ENCODE measurements at regions not wholly inside any gene's neighbourhood (a gene's known extent, or its start where the extent isn't known, plus 50 kb on each side); places are given as distances from the start of the nearest gene placed in this dataset.

- Mint-ChIP-seq H3K9me3 (no peaks in the 10 kb centered on the region), H3K4me1 (peaks cover 3% of the 10 kb centered on the region), H3K27ac (peak overlapping the region; percentile 52), H3K27me3 (peaks cover 8% of the 10 kb centered on the region), H3K4me3 (no peak overlapping the region), H3K36me3 (ENCODE audit: low read depth) (no peaks in the 10 kb centered on the region)
- DNase-seq: no peak
- intact Hi-C loops (cut with micrococcal nuclease): loop anchor here (1.0 kb wide), 1 partner anchor 18 kb away; no protein-coding TSS in a partner anchor
These were observed 239.9 kb downstream of the MTX2 start for GRCh38 chr2:176508984-176509740.

DNA sequence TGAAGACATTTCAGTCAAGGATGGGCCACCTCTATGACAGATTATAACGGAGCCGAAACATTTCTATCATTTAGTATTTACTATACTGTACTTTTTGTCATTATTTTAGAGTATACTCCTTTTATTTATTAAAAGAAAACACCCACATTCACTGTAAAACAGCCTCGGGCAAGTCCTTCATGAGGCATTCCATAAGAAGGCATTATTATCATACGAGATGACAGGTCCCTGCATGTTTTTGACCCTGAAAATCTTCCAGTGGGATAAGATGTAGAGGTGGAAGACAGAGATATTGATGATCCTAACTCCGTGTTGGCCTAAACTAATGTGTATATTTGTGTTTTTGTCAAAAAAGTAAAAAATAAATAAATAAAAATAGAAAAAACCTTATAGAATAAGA lies 245.0 kb downstream of the MTX2 start:
- no peaks in the 10 kb centered on the region for H3K36me3 Mint-ChIP-seq (ENCODE audit: low read depth)
- intact Hi-C loops (cut with micrococcal nuclease): no loop called here
- no peak overlapping the region for H3K4me3 Mint-ChIP-seq
- H3K27me3 Mint-ChIP-seq: peaks cover 18% of the 10 kb centered on the region
- DNase-seq: no peak
- no peak overlapping the region for H3K27ac Mint-ChIP-seq
- peaks cover 3% of the 10 kb centered on the region for H3K4me1 Mint-ChIP-seq
- H3K9me3 Mint-ChIP-seq: no peaks in the 10 kb centered on the region

GRCh38 chr2:176514805-176515500 lies 245.7 kb downstream of the MTX2 start:
- H3K9me3 Mint-ChIP-seq: no peaks in the 10 kb centered on the region
- no peak for DNase-seq
- no peak overlapping the region for H3K4me3 Mint-ChIP-seq
- intact Hi-C loops (cut with micrococcal nuclease): no loop called here
- no peak overlapping the region for H3K27ac Mint-ChIP-seq
- H3K4me1 Mint-ChIP-seq: peaks cover 3% of the 10 kb centered on the region
- no peaks in the 10 kb centered on the region for H3K36me3 Mint-ChIP-seq (ENCODE audit: low read depth)
- H3K27me3 Mint-ChIP-seq: peaks cover 18% of the 10 kb centered on the region

DNA sequence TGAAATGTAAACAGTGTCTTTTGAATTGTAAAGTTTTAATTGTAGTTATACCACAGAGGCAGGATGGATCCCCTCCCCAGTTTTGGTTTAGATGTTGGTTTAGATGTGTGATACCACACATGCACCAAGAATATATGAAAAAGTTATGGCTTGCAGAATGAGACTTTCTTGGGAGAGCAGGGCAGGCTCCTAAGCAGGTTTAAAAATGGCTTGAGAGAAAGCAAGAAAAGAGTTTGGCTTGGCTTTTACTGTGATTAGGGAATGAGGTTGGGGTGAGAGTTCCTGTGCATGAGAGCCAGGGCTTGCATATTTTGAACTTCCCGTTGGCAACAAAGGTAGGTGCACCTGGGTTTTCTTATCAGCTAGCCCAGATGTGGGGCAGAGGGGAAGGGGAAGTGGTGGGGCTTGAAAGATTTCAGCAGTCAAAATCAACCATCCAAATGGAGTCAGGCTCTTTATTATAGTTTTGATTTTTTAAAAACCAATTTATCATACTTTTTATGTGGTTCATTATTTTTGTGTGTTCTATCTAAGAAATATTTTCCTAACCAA lies 246.9 kb downstream of the MTX2 start:
- intact Hi-C loops (cut with micrococcal nuclease): no loop called here
- Mint-ChIP-seq H3K9me3 (no peaks in the 10 kb centered on the region), H3K27ac (no peak overlapping the region), H3K27me3 (peaks cover 20% of the 10 kb centered on the region), H3K4me1 (peaks cover 3% of the 10 kb centered on the region), H3K4me3 (no peak overlapping the region), H3K36me3 (ENCODE audit: low read depth) (no peaks in the 10 kb centered on the region)
- no peak for DNase-seq

- intact Hi-C loops (cut with micrococcal nuclease): no loop called here
These were observed 249.6 kb downstream of the MTX2 start for GRCh38 chr2:176518823-176519222.

GRCh38 chr2:176521878-176522670 lies 252.8 kb downstream of the MTX2 start:
- peaks cover 13% of the 10 kb centered on the region for H3K27me3 Mint-ChIP-seq
- H3K36me3 Mint-ChIP-seq (ENCODE audit: low read depth): no peaks in the 10 kb centered on the region
- no peaks in the 10 kb centered on the region for H3K4me1 Mint-ChIP-seq
- H3K4me3 Mint-ChIP-seq: no peak overlapping the region
- H3K9me3 Mint-ChIP-seq: no peaks in the 10 kb centered on the region
- intact Hi-C loops (cut with micrococcal nuclease): no loop called here
- H3K27ac Mint-ChIP-seq: no peak overlapping the region
- DNase-seq: no peak

More at GRCh38 chr2:176518823-176519222, 249.6 kb downstream of the MTX2 start:
- Mint-ChIP-seq H3K4me3 (no peak overlapping the region), H3K4me1 (peaks cover 3% of the 10 kb centered on the region), H3K27ac (no peak overlapping the region), H3K9me3 (no peaks in the 10 kb centered on the region), H3K36me3 (ENCODE audit: low read depth) (no peaks in the 10 kb centered on the region), H3K27me3 (peaks cover 18% of the 10 kb centered on the region)
- no peak for DNase-seq

- Mint-ChIP-seq H3K27ac (no peak overlapping the region), H3K4me3 (no peak overlapping the region), H3K27me3 (peaks cover 24% of the 10 kb centered on the region), H3K36me3 (ENCODE audit: low read depth) (no peaks in the 10 kb centered on the region), H3K9me3 (no peaks in the 10 kb centered on the region), H3K4me1 (no peaks in the 10 kb centered on the region)
- DNase-seq: no peak
- intact Hi-C loops (cut with micrococcal nuclease): no loop called here
These were observed 255.8 kb downstream of the MTX2 start for GRCh38 chr2:176525086-176525485.

DNA sequence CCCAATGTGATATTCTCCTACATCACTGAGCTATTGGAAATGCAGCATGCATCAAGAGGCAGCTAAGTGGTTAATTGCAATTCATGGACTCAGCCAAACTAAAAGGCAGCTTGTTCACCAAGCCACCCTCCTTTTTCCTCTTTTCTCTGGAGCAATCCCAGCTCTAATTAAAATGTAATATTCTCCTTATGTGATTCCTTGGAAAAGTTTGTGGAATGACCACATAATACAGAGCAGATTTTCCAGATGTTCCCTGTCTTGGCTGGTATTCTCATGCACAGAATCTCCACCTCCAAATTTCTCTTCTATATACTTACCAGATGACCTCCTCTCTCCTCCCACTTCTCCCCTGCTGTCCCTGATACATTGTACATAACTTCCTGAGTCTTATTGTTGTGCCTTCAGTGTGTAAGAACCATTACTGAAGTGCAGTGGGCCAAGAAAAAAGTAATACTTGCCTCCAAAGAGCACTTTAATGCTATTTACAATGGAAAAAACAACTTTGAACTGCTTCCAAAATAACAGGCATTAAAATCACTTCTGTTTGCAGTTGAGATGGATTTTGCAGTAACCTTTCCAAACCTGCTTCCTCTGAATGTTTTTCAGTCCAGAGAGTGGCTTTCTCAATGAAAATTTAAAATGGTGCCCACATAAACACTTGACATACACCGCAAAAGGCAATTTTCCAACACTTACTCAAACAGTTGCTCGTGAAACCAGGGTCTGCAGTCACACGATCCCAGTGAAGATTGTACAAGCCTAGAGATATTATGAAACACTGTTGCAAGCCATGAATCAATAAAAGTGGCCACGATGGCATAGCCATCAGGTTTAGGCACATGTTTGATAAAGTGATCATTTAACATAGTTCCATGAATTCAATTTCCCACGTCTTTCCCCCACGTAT lies 258.0 kb downstream of the MTX2 start:
- Mint-ChIP-seq H3K4me1 (no peaks in the 10 kb centered on the region), H3K36me3 (ENCODE audit: low read depth) (no peaks in the 10 kb centered on the region), H3K27ac (no peak overlapping the region), H3K4me3 (no peak overlapping the region), H3K27me3 (peaks cover 20% of the 10 kb centered on the region), H3K9me3 (no peaks in the 10 kb centered on the region)
- no peak for DNase-seq
- intact Hi-C loops (cut with micrococcal nuclease): no loop called here

DNA sequence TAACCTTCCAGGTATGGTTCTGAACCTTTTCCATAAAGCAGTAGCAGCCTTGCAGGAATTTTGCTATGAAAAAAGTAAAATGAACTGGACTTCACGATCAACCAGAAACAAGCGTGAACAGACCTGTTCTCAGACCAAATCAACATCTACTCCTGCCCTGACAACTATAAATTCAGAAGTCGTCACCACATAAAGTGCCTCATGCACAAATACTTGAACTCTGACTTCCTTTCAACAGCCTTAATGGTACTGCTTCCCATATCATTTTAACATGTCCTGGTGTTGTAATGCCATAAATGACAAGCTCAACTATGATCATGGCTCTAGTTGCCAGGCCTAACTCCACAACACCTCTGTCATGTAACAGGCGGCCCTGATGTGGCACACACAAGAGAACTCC lies 262.4 kb downstream of the MTX2 start:
- Mint-ChIP-seq H3K4me1 (no peaks in the 10 kb centered on the region), H3K36me3 (ENCODE audit: low read depth) (no peaks in the 10 kb centered on the region), H3K9me3 (no peaks in the 10 kb centered on the region), H3K27ac (no peak overlapping the region), H3K27me3 (peaks cover 14% of the 10 kb centered on the region), H3K4me3 (no peak overlapping the region)
- intact Hi-C loops (cut with micrococcal nuclease): no loop called here
- no peak for DNase-seq

- no peaks in the 10 kb centered on the region for H3K9me3 Mint-ChIP-seq
- H3K27ac Mint-ChIP-seq: no peak overlapping the region
- no peaks in the 10 kb centered on the region for H3K36me3 Mint-ChIP-seq (ENCODE audit: low read depth)
- intact Hi-C loops (cut with micrococcal nuclease): no loop called here
- peaks cover 9% of the 10 kb centered on the region for H3K27me3 Mint-ChIP-seq
- H3K4me1 Mint-ChIP-seq: no peaks in the 10 kb centered on the region
- H3K4me3 Mint-ChIP-seq: no peak overlapping the region
- no peak for DNase-seq
These were observed 264.4 kb downstream of the MTX2 start for GRCh38 chr2:176533505-176534193.

DNA sequence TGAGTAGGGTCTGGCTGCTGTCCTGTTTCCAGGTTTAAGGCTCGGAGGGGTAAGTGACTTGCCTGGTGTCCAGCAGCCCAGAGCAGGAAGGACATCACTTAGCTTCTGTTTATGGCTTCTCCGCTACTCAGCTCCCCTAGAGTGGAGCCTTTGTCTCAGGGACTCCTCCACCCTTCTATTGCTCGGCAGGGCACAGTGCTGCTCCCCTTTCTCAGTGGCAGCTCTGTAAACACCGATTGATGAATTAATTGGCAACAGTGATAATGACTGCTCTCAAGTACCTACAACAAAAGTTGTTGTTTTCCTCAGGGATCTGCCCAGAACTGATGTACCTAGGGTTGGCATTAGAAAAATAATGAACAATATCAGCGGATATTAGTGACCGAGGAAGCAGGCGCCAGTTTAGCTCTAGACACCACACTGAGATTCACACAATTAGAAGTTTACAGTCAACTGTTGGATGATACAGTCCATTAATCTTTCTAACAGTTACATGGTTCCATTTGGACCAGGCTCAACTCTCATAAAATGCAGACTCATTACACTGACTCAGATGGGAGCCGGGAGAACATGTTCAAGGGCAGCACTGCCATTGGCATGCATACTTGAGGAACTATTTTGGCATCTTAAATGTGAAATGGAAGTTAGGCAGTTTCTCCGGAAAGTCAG lies 265.7 kb downstream of the MTX2 start:
- Mint-ChIP-seq H3K27me3 (peaks cover 3% of the 10 kb centered on the region), H3K4me3 (no peak overlapping the region), H3K4me1 (no peaks in the 10 kb centered on the region), H3K36me3 (ENCODE audit: low read depth) (no peaks in the 10 kb centered on the region), H3K27ac (no peak overlapping the region), H3K9me3 (no peaks in the 10 kb centered on the region)
- no peak for DNase-seq
- intact Hi-C loops (cut with micrococcal nuclease): no loop called here

DNA sequence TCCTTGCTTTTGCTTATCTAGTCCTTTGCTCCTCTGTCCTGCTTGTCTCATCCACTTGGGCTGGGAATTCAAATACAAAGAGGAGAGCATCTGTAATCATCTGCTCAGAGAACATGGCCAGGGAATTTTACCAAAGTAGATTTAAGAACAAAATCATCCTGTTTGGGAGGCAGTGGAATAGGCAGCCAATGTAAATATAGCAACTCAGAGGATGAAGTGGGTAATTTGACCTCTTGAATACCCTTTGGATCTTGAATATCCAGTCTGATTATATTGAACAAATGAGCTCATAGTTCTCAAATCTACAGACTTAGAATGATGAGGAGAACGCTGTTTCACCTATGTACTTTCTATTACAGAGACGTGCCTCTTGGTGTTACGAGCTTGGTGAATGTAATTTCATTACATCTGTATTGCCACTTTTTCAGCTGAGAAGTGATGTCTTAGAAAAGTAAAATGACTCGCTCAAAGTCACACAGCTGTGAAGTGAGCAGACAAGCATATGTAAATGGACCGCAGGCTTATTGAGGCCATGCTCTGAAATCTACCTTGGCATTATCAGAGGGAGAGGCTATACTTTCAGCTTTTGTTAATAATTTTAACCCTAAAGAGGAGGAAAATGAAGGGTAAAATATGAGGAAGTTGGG lies 266.3 kb downstream of the MTX2 start:
- Mint-ChIP-seq H3K4me3 (no peak overlapping the region), H3K27ac (no peak overlapping the region), H3K36me3 (ENCODE audit: low read depth) (no peaks in the 10 kb centered on the region), H3K9me3 (no peaks in the 10 kb centered on the region), H3K27me3 (peaks cover 3% of the 10 kb centered on the region), H3K4me1 (no peaks in the 10 kb centered on the region)
- no peak for DNase-seq
- intact Hi-C loops (cut with micrococcal nuclease): no loop called here

All from activated CD4-positive, alpha-beta T cell treated with anti-CD3 and anti-CD28 coated beads, Interleukin-2, amount 10 ng/mL, durations not matched to agents 24 days and 14 days (primary cell).